Ovary (tissue), 3 donors: ENCODE measurements at regions not wholly inside any gene's neighbourhood (a gene's known extent, or its start where the extent isn't known, plus 50 kb on each side); places are given as distances from the start of the nearest gene placed in this dataset.

Source experiments
- EP300 ChIP-seq: sonication (generic); formaldehyde crosslinking; IDR thresholded peaks from one replicate; pipeline ENCODE4 v1.6.1; 2017; ENCODE audit warnings: antibody characterized with exemption
- POLR2A ChIP-seq: fragments of 450-650 bp; IDR thresholded peaks from one replicate; pipeline ENCODE4 v1.6.1; 2017; ENCODE audit warnings: antibody characterized with exemption, mild to moderate bottlenecking, moderate library complexity
- TF ChIP-seq, protein P1 (sequence below), 3 donors: fragments of 450-650 bp in 2 of 3; fragments of 200-600 bp in 1 of 3; IDR thresholded peaks; one replicate each; pipeline versions ENCODE4 v1.5.1 to v1.8.0; 2016 to 2022; ENCODE audit warnings: antibody characterized with exemption in 3 of 3, mild to moderate bottlenecking in 1 of 3
- donor health status: DM: no; HTN: no; CAD: no.

GRCh38 chr3:40645883-40646282, 121.1 kb downstream of the ZNF621 start:
- TF ChIP-seq POLR2A (no peak), EP300 (no peak)
- TF ChIP-seq, protein P1, sequence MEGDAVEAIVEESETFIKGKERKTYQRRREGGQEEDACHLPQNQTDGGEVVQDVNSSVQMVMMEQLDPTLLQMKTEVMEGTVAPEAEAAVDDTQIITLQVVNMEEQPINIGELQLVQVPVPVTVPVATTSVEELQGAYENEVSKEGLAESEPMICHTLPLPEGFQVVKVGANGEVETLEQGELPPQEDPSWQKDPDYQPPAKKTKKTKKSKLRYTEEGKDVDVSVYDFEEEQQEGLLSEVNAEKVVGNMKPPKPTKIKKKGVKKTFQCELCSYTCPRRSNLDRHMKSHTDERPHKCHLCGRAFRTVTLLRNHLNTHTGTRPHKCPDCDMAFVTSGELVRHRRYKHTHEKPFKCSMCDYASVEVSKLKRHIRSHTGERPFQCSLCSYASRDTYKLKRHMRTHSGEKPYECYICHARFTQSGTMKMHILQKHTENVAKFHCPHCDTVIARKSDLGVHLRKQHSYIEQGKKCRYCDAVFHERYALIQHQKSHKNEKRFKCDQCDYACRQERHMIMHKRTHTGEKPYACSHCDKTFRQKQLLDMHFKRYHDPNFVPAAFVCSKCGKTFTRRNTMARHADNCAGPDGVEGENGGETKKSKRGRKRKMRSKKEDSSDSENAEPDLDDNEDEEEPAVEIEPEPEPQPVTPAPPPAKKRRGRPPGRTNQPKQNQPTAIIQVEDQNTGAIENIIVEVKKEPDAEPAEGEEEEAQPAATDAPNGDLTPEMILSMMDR (IDR thresholded peaks at IDR 0.05) = no peak
